Kidney (tissue), 13 donors: ENCODE measurements at regions not wholly inside any gene's neighbourhood (a gene's known extent, or its start where the extent isn't known, plus 50 kb on each side); places are given as distances from the start of the nearest gene placed in this dataset.

Source experiments
- DNase-seq, 5 donors: peaks; one replicate each; pipeline ENCODE4 v3.0.0-alpha.2; 2013 to 2020
- FAIRE-seq: peaks from 2 replicates; lab custom pipeline; 2012; peaks lifted over from hg19 to GRCh38; lab: Jason Lieb, UNC
- H3K27ac ChIP-seq, 2 donors: one replicate each; pipeline ENCODE4 v1.7.0; 2013; ENCODE audit warnings: low read depth in 2 of 2, low read length in 2 of 2, inconsistent platforms in 1 of 2
- H3K27me3 ChIP-seq: one replicate; pipeline ENCODE4 v1.7.1; 2013; ENCODE audit warnings: low read length, inconsistent platforms; ENCODE audit not compliant: control insufficient read depth, insufficient read depth
- H3K36me3 ChIP-seq, 3 donors: one replicate each; pipeline versions ENCODE4 v1.7.0 to v1.7.1; 2013; ENCODE audit warnings: low read length in 3 of 3, control low read depth in 1 of 3, inconsistent platforms in 1 of 3; ENCODE audit not compliant: insufficient read depth in 3 of 3, control insufficient read depth in 2 of 3
- H3K4me1 ChIP-seq, 3 donors: one replicate each; pipeline versions ENCODE4 v1.7.0 to v1.7.1; 2013; ENCODE audit warnings: low read length in 3 of 3, inconsistent platforms in 1 of 3, low read depth in 1 of 3; ENCODE audit not compliant: control insufficient read depth in 2 of 3, insufficient read depth in 2 of 3
- H3K4me3 ChIP-seq, 3 donors: one replicate each; pipeline versions ENCODE4 v1.7.0 to v1.8.1; 2013; ENCODE audit warnings: low read length in 3 of 3, control low read depth in 1 of 3, inconsistent platforms in 1 of 3
- H3K9ac ChIP-seq, 3 donors: one replicate each; pipeline versions ENCODE4 v1.7.0 to v1.7.1; 2013; ENCODE audit warnings: low read length in 3 of 3, control low read depth in 1 of 3, inconsistent platforms in 1 of 3
- H3K9me3 ChIP-seq, 3 donors: one replicate each; pipeline versions ENCODE4 v1.7.0 to v1.7.1; 2013; ENCODE audit warnings: low read length in 3 of 3, control low read depth in 1 of 3, inconsistent platforms in 1 of 3; ENCODE audit not compliant: control insufficient read depth in 2 of 3, insufficient read depth in 1 of 3
- intact Hi-C: fragments of 100-400 bp; cut with DNase I; formaldehyde crosslinking; loops from one replicate; pipeline ENCODE4 v1.11.1; 2022
- TF ChIP-seq, protein P1 (sequence below): IDR thresholded peaks from 3 replicates; pipeline ENCODE4 v1.5.1; 2012; ENCODE audit warnings: mild to moderate bottlenecking, moderate library complexity, borderline replicate concordance; ENCODE audit not compliant: insufficient read depth; ENCODE audit errors: extremely low read depth
- donor health status: control.
- donor health status: control.
- donor health status: control.
- donor health status: control.
- donor health status: control.
- donor health status: DM: yes; HTN: yes; CAD: no.
- donor health status: Normal renal cell carcinoma (clear cell type).

DNA sequence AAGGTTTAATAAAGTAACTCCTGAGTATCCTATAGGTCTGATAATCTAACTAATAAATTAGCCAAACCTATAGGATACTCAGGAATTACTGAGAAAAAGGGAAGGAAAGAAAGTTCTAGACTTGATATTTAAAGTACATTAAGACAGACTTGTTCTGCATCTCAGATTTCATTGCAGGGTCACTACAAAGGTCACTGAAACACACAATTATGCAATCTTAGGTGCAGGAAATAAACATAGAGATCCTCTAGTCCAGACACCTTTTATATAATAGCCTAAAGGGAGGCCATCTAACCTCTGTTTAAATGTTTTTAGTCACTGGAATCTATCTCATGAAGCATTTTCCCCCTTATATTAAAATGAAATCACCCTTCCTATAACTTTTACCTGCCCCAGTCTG lies 1215.7 kb downstream of the MAT2B start:
- no peaks in the 10 kb centered on the region for H3K27me3 ChIP-seq

DNA sequence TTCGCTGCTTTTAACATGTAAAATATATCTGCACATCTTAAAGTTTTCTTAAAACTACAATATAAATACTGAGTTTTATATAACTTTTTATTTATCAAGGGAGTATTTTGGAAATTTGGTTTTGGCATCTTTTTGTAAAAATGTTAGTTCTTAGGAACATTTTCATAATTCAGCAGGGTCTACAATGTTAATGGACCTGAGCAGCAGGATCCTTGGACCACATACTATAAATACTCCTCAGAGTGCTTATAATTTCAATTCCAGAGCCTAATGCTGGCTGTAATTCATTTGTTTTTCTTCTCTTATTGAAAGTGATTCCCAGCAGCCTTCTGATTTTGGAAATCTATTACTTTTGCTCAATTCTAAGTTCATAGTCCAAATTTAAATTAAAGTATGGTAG lies 1216.2 kb downstream of the MAT2B start:
- no peaks in the 10 kb centered on the region for H3K27me3 ChIP-seq
- intact Hi-C loops, result no loop called here
- H3K27ac ChIP-seq, result no peak overlapping the region
- H3K4me1 ChIP-seq, result no peaks in the 10 kb centered on the region
- FAIRE-seq (no peak), DNase-seq (no peak)
- H3K36me3 ChIP-seq, result no peaks in the 10 kb centered on the region
- H3K9me3 ChIP-seq, result no peaks in the 10 kb centered on the region
- H3K9ac ChIP-seq, result no peak overlapping the region
- no peak overlapping the region for H3K4me3 ChIP-seq
- TF ChIP-seq, protein P1, sequence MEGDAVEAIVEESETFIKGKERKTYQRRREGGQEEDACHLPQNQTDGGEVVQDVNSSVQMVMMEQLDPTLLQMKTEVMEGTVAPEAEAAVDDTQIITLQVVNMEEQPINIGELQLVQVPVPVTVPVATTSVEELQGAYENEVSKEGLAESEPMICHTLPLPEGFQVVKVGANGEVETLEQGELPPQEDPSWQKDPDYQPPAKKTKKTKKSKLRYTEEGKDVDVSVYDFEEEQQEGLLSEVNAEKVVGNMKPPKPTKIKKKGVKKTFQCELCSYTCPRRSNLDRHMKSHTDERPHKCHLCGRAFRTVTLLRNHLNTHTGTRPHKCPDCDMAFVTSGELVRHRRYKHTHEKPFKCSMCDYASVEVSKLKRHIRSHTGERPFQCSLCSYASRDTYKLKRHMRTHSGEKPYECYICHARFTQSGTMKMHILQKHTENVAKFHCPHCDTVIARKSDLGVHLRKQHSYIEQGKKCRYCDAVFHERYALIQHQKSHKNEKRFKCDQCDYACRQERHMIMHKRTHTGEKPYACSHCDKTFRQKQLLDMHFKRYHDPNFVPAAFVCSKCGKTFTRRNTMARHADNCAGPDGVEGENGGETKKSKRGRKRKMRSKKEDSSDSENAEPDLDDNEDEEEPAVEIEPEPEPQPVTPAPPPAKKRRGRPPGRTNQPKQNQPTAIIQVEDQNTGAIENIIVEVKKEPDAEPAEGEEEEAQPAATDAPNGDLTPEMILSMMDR, result no peak

More for the DNA sequence above, 1215.7 kb downstream of the MAT2B start:
- no peak for DNase-seq
- intact Hi-C loops, result no loop called here
- H3K36me3 ChIP-seq, result no peaks in the 10 kb centered on the region
- H3K4me1 ChIP-seq, result no peaks in the 10 kb centered on the region
- TF ChIP-seq, protein P1, result no peak
- FAIRE-seq, result no peak
- no peaks in the 10 kb centered on the region for H3K9me3 ChIP-seq
- no peak overlapping the region for H3K9ac ChIP-seq
- H3K4me3 ChIP-seq, result no peak overlapping the region
- H3K27ac ChIP-seq, result no peak overlapping the region

DNA sequence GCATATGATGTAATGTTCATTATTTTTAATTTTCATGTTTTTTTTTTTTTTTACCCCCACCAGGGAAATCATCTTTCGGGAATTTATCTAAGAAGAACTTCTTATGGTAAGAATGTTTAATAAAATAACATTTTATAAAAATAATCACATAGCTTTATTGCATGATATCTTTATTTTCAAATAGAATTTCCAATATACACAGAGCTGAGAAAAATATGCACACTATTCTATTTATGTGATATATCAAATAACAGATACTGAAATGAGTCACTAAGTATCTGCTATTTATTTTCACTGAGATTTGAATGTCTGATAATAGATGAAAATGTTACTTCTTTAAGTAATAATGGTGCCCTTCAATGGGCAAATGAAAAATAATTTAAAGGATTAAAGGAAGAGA lies 1217.3 kb downstream of the MAT2B start:
- Histone ChIP-seq H3K27ac (no peak overlapping the region), H3K9me3 (no peaks in the 10 kb centered on the region), H3K36me3 (no peaks in the 10 kb centered on the region), H3K9ac (no peak overlapping the region), H3K27me3 (no peaks in the 10 kb centered on the region), H3K4me3 (no peak overlapping the region), H3K4me1 (no peaks in the 10 kb centered on the region)
- DNase-seq (no peak), FAIRE-seq (no peak)
- intact Hi-C loops, result no loop called here
- TF ChIP-seq, protein P1, result no peak

DNA sequence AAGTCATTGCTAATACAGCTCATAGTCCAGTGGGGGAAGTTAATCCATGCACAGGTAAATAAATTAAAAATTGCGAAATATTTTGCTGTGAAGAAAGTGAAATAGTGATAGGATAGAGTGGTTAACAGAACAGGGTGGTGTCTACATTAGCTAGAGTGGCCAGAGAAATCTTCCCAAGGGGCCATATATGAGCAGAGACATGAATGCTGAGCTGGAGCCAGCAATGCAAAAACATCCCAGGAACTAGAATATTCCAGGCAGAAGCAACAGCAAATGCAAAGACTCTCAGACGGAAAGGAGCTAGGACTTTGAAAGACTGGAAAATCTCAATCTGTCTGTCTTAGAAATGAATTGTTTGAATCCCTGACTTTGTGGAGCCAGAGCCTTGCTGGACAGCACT lies 1221.6 kb downstream of the MAT2B start:
- H3K9me3 ChIP-seq, result no peaks in the 10 kb centered on the region
- no peak overlapping the region for H3K27ac ChIP-seq
- TF ChIP-seq, protein P1, result no peak
- no peaks in the 10 kb centered on the region for H3K4me1 ChIP-seq
- intact Hi-C loops, result no loop called here
- no peaks in the 10 kb centered on the region for H3K27me3 ChIP-seq
- H3K9ac ChIP-seq, result no peak overlapping the region
- FAIRE-seq, result no peak
- DNase-seq, result no peak
- no peak overlapping the region for H3K4me3 ChIP-seq
- no peaks in the 10 kb centered on the region for H3K36me3 ChIP-seq
